Caco-2 (cell line): ENCODE measurements at regions not wholly inside any gene's neighbourhood (a gene's known extent, or its start where the extent isn't known, plus 50 kb on each side); places are given as distances from the start of the nearest gene placed in this dataset.

Experiments used
- BruUV-seq: library from RNA; stranded (reverse); fragments of 400-500 nt; replicated peaks from 2 replicates; lab custom pipeline; 2021; lab: Mats Ljungman, UMichigan
- CTCF ChIA-PET: fragments of 300-600 bp; sonication (Branson Sonifier 250); formaldehyde crosslinking; loops from one replicate; lab custom pipeline; 2022; ENCODE audit warnings: antibody characterized with exemption; lab: Charles Lee
- POLR2A ChIA-PET: fragments of 300-600 bp; sonication (Branson Sonifier 250); formaldehyde crosslinking; loops from one replicate; lab custom pipeline; 2022; ENCODE audit warnings: antibody characterized with exemption; lab: Charles Lee
- DNase-seq, 2 experiments: peaks; one replicate each; pipeline versions ENCODE4 v3.0.0 to v3.0.0-alpha.2; 2020 to 2022
- H3K27me3 ChIP-seq: replicated peaks from 2 replicates; pipeline ENCODE4 v1.6.0; 2011; ENCODE audit warnings: low read length; ENCODE audit not compliant: control insufficient read depth, insufficient read depth
- H3K36me3 ChIP-seq: 2 replicates; pipeline ENCODE4 v1.5.1; 2011; ENCODE audit warnings: low read length; ENCODE audit not compliant: control insufficient read depth, insufficient read depth
- H3K4me1 ChIP-seq: fragments of 250-450 bp; sonication (Bioruptor Pico); 2 replicates; pipeline ENCODE4 v1.5.1; 2020; ENCODE audit warnings: mild to moderate bottlenecking
- H3K4me3 ChIP-seq: 2 replicates; pipeline ENCODE4 v1.5.1; 2011; ENCODE audit warnings: low read depth, mild to moderate bottlenecking, control low read depth, low read length
- H3K9me3 ChIP-seq: fragments of 250-450 bp; sonication (Bioruptor Pico); 2 replicates; pipeline ENCODE4 v1.5.1; 2020; ENCODE audit warnings: mild to moderate bottlenecking, moderate library complexity
- H3K27ac Mint-ChIP-seq: one replicate; pipeline ENCODE4 v1.8.0; 2022; ENCODE audit warnings: mixed read lengths; ENCODE audit not compliant: unreplicated experiment
- H3K27me3 Mint-ChIP-seq: one replicate; pipeline ENCODE4 v1.8.0; 2022; ENCODE audit warnings: mixed read lengths; ENCODE audit not compliant: insufficient read depth, unreplicated experiment
- H3K36me3 Mint-ChIP-seq: one replicate; pipeline ENCODE4 v1.8.0; 2022; ENCODE audit warnings: mild to moderate bottlenecking, mixed read lengths; ENCODE audit not compliant: insufficient read depth, unreplicated experiment
- H3K4me1 Mint-ChIP-seq: one replicate; pipeline ENCODE4 v1.8.0; 2022; ENCODE audit warnings: low read depth, mixed read lengths; ENCODE audit not compliant: unreplicated experiment
- H3K4me3 Mint-ChIP-seq: one replicate; pipeline ENCODE4 v1.8.0; 2022; ENCODE audit warnings: mild to moderate bottlenecking, moderate library complexity, mixed read lengths; ENCODE audit not compliant: unreplicated experiment
- H3K9me3 Mint-ChIP-seq: one replicate; pipeline ENCODE4 v1.8.0; 2022; ENCODE audit warnings: mixed read lengths; ENCODE audit not compliant: unreplicated experiment
- CTCF ChIP-seq, 2 experiments: fragments of 200-600 bp in 1 of 2; IDR thresholded peaks; 1 replicate in 1 of 2; 2 replicates in 1 of 2; pipeline versions ENCODE4 v1.5.1 to v1.8.0; 2011 to 2022; ENCODE audit warnings: antibody characterized with exemption in 1 of 2, control low read depth in 1 of 2, inconsistent platforms in 1 of 2, low read depth in 1 of 2, low read length in 1 of 2, mild to moderate bottlenecking in 1 of 2, moderate library complexity in 1 of 2; ENCODE audit not compliant: insufficient read depth in 1 of 2, severe bottlenecking in 1 of 2, unreplicated experiment in 1 of 2
- intact Hi-C: fragments of 100-400 bp; cut with micrococcal nuclease; formaldehyde crosslinking; loops from one replicate; pipeline ENCODE4 v1.10.0; 2022; ENCODE audit not compliant: unreplicated experiment

- POLR2A ChIA-PET, result no interaction called here
Observed at GRCh38 chr1:101290922-101291561, 54.2 kb downstream of the S1PR1 start.

GRCh38 chr1:101291562-101292380 is 55.0 kb downstream of the S1PR1 start:
- Histone ChIP-seq H3K4me3 (no peak overlapping the region), H3K27me3 (no peaks in the 10 kb centered on the region), H3K4me1 (no peaks in the 10 kb centered on the region), H3K9me3 (no peaks in the 10 kb centered on the region), H3K36me3 (no peaks in the 10 kb centered on the region)
- no peak for TF ChIP-seq CTCF (IDR thresholded peaks at IDR 0.05; ENCODE audit: insufficient read depth in 1 of 2, low read depth in 1 of 2, low read length in 1 of 2, severe bottlenecking in 1 of 2, unreplicated experiment in 1 of 2)
- Mint-ChIP-seq H3K36me3 (no peaks in the 10 kb centered on the region), H3K27ac (no peak overlapping the region), H3K4me1 (no peaks in the 10 kb centered on the region), H3K4me3 (no peak overlapping the region), H3K27me3 (peaks cover 6% of the 10 kb centered on the region), H3K9me3 (no peaks in the 10 kb centered on the region)
- POLR2A ChIA-PET, result no interaction called here
- CTCF ChIA-PET, result no interaction called here
- BruUV-seq, result no TSS peak
- no peak for DNase-seq
- intact Hi-C loops, result no loop called here

More at GRCh38 chr1:101290922-101291561, 54.2 kb downstream of the S1PR1 start:
- H3K4me1 ChIP-seq, result no peaks in the 10 kb centered on the region
- H3K4me3 ChIP-seq, result no peak overlapping the region
- Mint-ChIP-seq H3K4me1 (no peaks in the 10 kb centered on the region), H3K4me3 (no peak overlapping the region), H3K27me3 (peaks cover 6% of the 10 kb centered on the region), H3K9me3 (no peaks in the 10 kb centered on the region), H3K36me3 (no peaks in the 10 kb centered on the region), H3K27ac (no peak overlapping the region)
- no peak for DNase-seq
- CTCF ChIA-PET, result no interaction called here
- no peaks in the 10 kb centered on the region for H3K36me3 ChIP-seq
- H3K27me3 ChIP-seq, result no peaks in the 10 kb centered on the region
- no TSS peak for BruUV-seq
- no peaks in the 10 kb centered on the region for H3K9me3 ChIP-seq
- intact Hi-C loops, result no loop called here
- TF ChIP-seq CTCF (IDR thresholded peaks at IDR 0.05; ENCODE audit: insufficient read depth in 1 of 2, low read depth in 1 of 2, low read length in 1 of 2, severe bottlenecking in 1 of 2, unreplicated experiment in 1 of 2), result no peak

- Histone ChIP-seq H3K4me3 (no peak overlapping the region), H3K27me3 (no peaks in the 10 kb centered on the region), H3K4me1 (no peaks in the 10 kb centered on the region), H3K36me3 (no peaks in the 10 kb centered on the region), H3K9me3 (no peaks in the 10 kb centered on the region)
- H3K4me1 Mint-ChIP-seq, result no peaks in the 10 kb centered on the region
- H3K27me3 Mint-ChIP-seq, result peaks cover 11% of the 10 kb centered on the region
- no peak overlapping the region for H3K4me3 Mint-ChIP-seq
- H3K36me3 Mint-ChIP-seq, result no peaks in the 10 kb centered on the region
- H3K9me3 Mint-ChIP-seq, result no peaks in the 10 kb centered on the region
- no peak for TF ChIP-seq CTCF (IDR thresholded peaks at IDR 0.05; ENCODE audit: insufficient read depth in 1 of 2, low read depth in 1 of 2, low read length in 1 of 2, severe bottlenecking in 1 of 2, unreplicated experiment in 1 of 2)
- CTCF ChIA-PET, result no interaction called here
- no peak overlapping the region for H3K27ac Mint-ChIP-seq
- POLR2A ChIA-PET, result no interaction called here
- BruUV-seq, result no TSS peak
- intact Hi-C loops, result no loop called here
- no peak for DNase-seq
Observed at GRCh38 chr1:101293461-101294051, 56.7 kb downstream of the S1PR1 start.
